GM18499 (cell line): ENCODE measurements at regions not wholly inside any gene's neighbourhood (a gene's known extent, or its start where the extent isn't known, plus 50 kb on each side); places are given as distances from the start of the nearest gene placed in this dataset.
A peak's percentile ranks its signal among the peaks of the same experiment; 100 is the strongest.

ENCODE experiments used
- ATAC-seq: cut with Tn5 transposase; IDR thresholded peaks from one replicate; pipeline ENCODE4 v1.9.1; 2021; ENCODE audit warnings: moderate number of reproducible peaks; ENCODE audit not compliant: insufficient read depth, unreplicated experiment

- ATAC-seq, result no peak
These were observed 178.3 kb upstream of the RALGAPA2 start for GRCh38 chr20:20890751-20891150.

GRCh38 chr20:20888936-20889335 lies 176.5 kb upstream of the RALGAPA2 start:
- no peak for ATAC-seq

DNA sequence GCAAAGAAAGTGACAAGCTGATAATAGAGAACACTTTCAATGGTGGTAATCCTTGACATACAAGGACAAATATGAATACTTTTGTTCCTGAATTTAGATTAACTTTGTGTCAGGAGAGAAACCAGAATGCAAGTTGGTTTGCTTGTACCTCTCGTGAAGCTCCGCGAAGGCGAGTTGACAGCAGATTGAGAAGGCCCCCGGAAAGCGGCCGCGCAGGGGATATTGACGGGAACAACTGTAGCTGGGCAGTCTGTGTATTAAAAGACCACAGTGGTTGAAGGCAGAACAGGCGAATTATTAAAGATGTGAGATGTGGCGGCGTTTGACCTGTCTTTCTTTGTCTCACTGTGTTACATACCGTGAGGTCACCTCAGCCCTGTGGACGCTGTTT lies 175.8 kb upstream of the RALGAPA2 start:
- ATAC-seq, result no peak

DNA sequence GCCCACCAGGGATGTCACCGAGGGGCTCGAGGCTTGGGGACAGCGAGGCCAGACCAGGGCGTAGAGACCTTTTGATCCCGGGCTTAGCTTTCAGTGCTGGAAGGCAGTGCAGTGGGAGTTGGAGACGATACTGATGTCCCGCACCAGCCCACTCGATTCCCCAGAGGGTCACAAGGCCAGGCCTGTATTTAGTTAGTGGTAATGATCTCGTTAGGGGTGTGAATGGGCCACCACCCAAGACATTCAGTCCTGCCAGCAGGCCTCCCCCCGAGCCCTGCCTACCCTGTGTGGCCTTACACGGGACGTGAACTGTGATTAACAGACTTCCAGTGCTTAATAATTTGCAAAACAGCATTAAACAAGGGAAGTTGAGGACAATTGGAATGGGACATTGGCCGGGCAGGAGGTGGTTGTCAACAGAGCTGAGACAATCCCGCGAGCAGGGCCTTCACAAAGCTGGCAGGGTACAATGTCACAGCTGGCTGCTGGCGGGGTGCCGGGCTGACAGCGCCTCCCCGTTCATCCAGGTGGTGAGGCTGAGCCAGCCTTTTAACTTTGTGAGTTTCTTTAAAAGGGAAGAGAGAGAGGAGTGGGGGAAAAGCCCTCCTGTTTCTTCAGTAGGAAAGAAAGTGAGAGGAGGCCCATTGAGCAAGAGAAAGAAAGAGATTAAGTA lies 175.3 kb upstream of the RALGAPA2 start:
- no peak for ATAC-seq

GRCh38 chr20:20881808-20882207 lies 169.4 kb upstream of the RALGAPA2 start:
- ATAC-seq, result no peak

DNA sequence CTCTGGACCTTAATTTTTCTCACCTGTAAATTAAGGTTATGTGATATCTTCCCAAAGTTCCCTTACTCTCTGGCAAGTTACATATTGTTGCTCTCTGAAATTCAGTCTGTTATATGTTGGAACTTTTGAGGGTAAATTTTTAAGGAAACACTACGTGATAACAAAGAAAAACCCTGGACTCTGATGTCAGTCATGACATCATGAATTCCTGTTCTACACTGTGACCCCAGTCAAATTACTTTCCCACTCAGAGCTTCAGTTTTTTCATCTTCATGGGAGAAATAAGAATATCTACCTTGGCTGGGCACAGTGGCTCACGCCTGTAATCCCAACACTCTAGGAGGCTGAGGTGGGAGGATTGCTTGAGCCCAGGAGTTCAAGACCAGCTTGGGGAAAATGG lies 164.6 kb upstream of the RALGAPA2 start:
- no peak for ATAC-seq

DNA sequence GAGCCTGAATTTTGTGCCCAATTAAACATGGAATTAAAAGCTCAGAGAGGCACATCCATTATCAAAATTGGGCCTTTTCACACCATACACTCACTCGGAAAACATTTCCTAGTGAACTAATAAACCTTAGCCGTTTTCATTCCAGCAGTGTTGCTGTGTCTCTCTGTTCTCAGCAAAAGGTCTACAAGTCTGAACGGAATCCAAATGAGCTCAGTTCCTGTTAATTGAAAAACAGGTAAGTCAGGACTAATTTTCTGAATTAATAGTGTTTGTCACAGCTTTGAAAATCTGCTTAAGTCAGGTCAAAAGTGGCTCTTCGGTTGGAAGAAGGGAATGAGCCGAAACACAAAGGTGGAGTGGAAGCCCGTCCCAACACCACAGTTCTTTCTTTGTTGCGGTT lies 163.3 kb upstream of the RALGAPA2 start:
- no peak for ATAC-seq

DNA sequence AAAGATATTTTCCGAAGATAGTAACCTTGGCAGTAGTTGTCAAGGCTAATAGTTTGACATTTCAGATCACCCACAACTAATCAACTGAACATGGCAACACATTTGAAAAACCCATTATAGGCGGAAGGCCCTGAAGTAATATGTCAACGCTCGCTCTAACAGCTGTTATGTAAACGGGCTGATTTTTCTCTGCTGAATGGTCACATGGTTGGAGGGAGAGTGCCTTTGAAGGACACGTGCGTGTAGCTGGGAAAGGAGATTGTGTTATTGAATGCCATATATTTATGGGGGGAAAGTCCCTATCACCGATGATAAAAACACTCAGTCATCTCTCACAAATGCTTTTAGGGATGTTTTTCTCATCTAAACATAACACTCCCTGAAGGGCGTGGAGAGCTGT lies 160.0 kb upstream of the RALGAPA2 start:
- no peak for ATAC-seq

DNA sequence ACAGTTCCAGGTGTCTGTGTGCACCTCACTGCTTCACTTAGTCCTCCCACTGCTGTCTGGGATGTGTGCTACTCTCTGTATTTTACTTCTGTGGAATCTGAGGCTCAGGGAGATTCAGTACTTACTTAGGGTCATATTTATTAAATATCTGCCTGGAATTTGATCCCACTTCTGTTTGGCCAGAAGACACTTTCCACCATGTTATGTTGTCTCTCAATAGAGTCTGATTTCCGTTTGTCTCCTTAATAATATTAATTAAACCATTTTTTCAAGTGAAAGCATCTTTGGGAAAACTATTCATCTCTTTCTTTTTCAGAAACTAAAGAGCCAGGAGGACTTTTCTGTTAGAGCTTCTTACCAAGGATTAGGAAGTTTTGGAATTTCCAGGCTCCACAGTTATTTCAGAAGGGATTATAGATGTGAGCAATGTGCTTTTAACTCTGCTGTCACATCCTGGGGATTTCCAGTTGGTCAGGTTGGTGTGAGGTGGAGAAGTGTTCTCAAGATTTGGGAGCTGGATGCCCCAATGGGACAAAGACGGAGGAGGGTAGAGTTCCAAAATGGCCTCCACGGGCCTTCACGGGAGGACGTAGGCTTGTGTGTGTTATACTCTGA lies 156.8 kb upstream of the RALGAPA2 start:
- no peak for ATAC-seq

DNA sequence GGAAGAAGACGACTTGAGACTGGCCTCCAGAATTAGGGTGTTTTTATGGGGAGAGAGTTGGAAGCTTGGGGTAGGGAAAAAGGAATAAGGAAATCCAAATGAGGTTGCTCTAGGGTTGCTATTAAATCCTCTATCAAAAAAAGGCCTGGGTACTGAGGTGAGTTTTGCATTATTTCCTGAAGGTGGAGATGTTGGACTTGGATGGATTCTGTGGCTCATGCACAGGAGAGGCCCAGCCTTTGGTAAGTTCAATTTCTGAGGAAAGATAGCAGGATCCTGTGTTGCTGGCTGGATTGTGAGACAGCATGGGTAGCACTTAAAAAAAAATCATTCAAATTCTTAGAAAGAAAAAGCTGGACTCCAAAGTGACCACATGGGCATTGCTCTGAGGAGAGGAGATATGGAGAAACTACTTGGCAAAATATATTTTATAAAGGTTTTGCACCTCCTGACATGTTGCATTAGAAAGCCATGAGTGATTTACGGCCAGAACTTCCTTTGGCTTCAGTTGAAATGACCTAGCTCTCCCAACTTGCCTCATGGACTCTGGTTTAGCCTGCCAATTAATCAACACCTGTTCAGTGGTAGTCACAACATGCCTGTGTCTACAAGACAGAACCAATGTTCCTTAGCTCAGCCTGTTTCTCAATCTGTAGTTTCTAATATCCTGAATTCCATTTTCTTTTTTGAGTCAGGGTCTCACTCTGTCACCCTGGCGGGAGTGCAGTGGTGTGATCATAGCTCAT lies 152.1 kb upstream of the RALGAPA2 start:
- no peak for ATAC-seq

GRCh38 chr20:20860078-20860806 lies 147.8 kb upstream of the RALGAPA2 start:
- peak; percentile 52 for ATAC-seq

DNA sequence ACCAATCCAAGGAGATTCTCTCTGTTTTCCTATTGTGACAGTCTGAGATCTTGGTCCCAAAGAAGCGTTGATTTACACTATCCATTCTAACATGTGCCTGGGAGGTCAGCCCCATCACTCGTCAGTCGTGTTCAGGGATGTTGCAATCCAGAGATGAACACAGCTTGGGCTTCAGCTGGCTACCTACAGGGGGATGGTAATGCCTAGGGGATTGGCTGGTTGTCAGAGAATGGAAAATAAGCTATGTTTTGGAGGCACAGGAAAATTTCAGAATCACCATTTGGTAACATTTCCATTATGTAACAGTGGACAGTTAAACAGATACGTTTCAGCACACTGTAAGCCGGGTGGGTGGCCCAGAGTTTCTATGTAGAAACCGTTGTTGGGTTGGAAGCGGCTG lies 147.1 kb upstream of the RALGAPA2 start:
- ATAC-seq, result no peak

DNA sequence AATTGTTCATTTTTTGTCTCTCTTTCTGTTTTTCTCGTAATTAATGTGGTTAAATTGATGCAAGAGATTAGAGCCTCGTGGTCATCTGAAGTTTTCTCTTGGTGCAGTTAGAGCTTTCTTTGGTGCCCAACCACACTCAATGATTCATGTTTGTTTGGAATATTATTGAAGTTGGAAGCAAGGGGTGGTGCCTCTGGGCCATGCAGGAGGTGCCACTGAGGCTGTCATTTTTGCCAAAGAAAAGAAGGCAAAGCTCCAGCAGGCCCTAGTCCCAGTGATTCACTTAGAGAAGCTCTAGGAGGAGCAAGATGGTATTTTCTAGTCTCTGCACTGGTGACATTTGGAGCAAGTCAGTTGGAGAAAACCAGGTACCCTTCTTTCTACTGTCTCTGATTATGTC lies 144.5 kb upstream of the RALGAPA2 start:
- no peak for ATAC-seq

GRCh38 chr20:20856306-20856705 lies 143.9 kb upstream of the RALGAPA2 start:
- no peak for ATAC-seq

DNA sequence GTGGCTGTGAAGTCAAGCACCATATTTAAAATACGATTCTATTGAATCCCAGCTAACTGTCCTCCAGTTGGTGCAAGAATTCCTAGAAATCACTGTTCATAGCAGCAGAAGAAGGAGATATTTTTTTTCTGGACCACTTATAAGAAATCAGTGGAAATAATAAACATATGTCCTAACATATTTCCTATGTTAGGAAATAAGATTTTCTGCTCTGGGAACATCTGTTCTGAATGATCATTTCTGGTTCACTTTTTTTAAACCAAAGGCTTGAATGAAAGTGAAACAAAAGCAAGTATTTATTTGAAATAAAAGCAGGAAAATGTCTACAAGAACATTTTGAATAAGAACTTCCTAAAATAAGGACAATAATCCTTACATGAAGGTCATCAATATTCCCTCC lies 138.9 kb upstream of the RALGAPA2 start:
- no peak for ATAC-seq

GRCh38 chr20:20850407-20850806 lies 138.0 kb upstream of the RALGAPA2 start:
- ATAC-seq, result no peak

- no peak for ATAC-seq
These were observed 136.7 kb upstream of the RALGAPA2 start for GRCh38 chr20:20849161-20849560.

DNA sequence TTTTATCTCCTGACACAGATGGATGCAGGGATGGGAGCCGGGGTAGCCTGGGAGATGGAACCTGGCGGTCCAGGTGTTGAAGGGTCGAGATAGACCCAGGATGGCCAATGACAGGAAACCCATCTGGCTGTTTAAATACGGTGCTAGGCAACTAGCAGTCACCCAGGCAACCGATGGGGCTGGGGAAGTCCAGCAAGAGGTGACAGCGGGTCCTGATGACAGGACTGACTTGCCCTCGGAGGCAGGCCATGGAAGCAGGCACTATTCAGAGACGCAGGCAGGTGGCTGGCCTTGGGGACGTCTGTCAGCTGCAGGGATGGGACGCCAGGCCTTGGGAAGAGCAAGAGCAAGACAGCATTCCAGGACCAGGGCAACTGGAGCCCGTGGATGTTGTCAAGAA lies 135.4 kb upstream of the RALGAPA2 start:
- ATAC-seq, result no peak

DNA sequence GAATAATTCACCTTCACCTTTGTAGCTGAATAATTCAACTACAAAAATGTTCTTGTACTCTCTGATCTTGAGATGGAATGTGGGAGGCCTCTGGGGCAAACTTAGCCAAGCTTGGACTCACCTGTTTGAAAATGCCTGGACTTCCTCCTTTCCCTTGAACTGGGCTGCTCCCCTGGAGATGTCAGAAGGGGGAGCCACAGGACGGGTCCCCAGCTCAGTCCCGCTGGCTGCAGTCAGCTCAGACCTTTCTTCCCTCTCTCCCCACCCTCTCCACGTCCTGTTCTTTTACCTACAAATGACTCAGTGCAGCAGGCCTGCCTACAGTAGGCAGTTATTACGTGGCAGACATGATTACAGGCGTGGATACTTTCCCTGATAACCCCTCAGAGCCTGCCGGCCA lies 131.5 kb upstream of the RALGAPA2 start:
- no peak for ATAC-seq

DNA sequence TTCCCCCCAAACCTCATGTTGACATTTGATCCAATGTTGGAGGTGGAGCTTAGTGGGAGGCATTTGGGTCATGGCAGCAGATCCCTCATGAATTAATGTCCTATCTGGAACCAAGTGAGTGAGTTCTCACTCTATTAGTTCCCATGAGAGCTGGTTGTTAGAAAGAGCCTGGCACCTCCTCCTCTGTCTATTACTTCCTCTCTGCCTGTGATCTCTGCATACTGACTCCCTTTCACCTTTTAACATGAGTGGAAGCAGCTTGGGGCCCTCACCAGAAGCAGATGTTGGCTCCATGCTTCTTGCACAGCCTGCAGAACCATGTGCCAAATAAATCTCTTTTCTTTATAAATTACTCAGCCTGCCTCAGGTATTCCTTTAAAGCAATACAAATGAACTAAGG lies 127.3 kb upstream of the RALGAPA2 start:
- ATAC-seq, result no peak

DNA sequence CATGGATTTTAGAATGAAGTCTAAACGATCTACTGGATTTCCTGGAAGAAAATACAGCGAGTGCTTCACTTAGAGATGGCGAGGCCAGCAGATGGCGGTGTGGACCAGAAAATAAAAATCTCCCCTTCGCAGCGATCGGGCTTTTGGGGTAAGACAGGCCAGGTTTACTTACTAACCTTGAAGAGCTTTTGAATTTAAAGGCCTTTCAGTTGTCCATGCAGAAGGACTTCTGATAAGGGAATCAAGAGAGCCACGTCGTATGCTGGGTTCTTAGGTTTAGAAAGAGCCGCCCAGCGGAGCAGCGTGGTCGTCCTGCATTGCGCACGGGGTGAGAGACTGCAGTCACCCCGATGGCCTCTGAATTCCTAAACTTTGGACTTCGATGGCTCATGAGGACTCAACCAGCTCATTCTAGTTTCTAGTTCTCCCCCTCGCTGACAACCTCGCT lies 125.2 kb upstream of the RALGAPA2 start:
- no peak for ATAC-seq
